A673 (cell line): ENCODE measurements at regions not wholly inside any gene's neighbourhood (a gene's known extent, or its start where the extent isn't known, plus 50 kb on each side); places are given as distances from the start of the nearest gene placed in this dataset.

Experiments
- BruUV-seq: library from RNA; stranded (reverse); fragments of 400-500 nt; replicated peaks from 2 replicates; lab custom pipeline; 2021; lab: Mats Ljungman, UMichigan
- CTCF ChIA-PET: fragments of 300-600 bp; sonication (Branson Sonifier 250); formaldehyde crosslinking; loops from one replicate; lab custom pipeline; 2022; ENCODE audit warnings: antibody characterized with exemption; lab: Charles Lee
- POLR2A ChIA-PET: fragments of 300-600 bp; sonication (Branson Sonifier 250); formaldehyde crosslinking; loops from one replicate; lab custom pipeline; 2022; ENCODE audit warnings: antibody characterized with exemption; ENCODE audit not compliant: low non-redundant PET; lab: Charles Lee
- DNase-seq: peaks from one replicate; pipeline ENCODE4 v3.0.0-alpha.2; 2015; ENCODE audit warnings: low spot score
- H3K27ac ChIP-seq: fragments of 200-600 bp; sonication (generic); 2 replicates; pipeline ENCODE4 v1.5.1; 2016; ENCODE audit warnings: mixed run types, low read depth, mild to moderate bottlenecking, mixed read lengths, antibody characterized with exemption, low read length; ENCODE audit not compliant: poor library complexity, severe bottlenecking
- H3K27me3 ChIP-seq: fragments of 200-600 bp; sonication (generic); replicated peaks from 2 replicates; pipeline ENCODE4 v1.6.1; 2017; ENCODE audit warnings: mixed run types, low read depth, mild to moderate bottlenecking, mixed read lengths, antibody characterized with exemption, low read length; ENCODE audit not compliant: insufficient read depth, poor library complexity
- H3K36me3 ChIP-seq: fragments of 200-600 bp; sonication (generic); 2 replicates; pipeline ENCODE4 v1.6.1; 2016; ENCODE audit warnings: mixed run types, mild to moderate bottlenecking, mixed read lengths, antibody characterized with exemption, low read length; ENCODE audit not compliant: insufficient read depth, poor library complexity, severe bottlenecking
- H3K4me1 ChIP-seq: fragments of 200-600 bp; sonication (generic); 2 replicates; pipeline ENCODE4 v1.6.1; 2017; ENCODE audit warnings: mixed run types, mild to moderate bottlenecking, mixed read lengths, antibody characterized with exemption, low read length; ENCODE audit not compliant: insufficient read depth, poor library complexity, severe bottlenecking
- H3K4me3 ChIP-seq: fragments of 200-600 bp; sonication (generic); 2 replicates; pipeline ENCODE4 v1.5.1; 2016; ENCODE audit warnings: low read depth, mixed run types, mild to moderate bottlenecking, mixed read lengths, low read length; ENCODE audit not compliant: poor library complexity, severe bottlenecking
- H3K9me3 ChIP-seq: fragments of 200-600 bp; sonication (generic); 2 replicates; pipeline ENCODE4 v1.6.1; 2016; ENCODE audit warnings: mixed run types, low read depth, mild to moderate bottlenecking, mixed read lengths, antibody characterized with exemption, low read length; ENCODE audit not compliant: poor library complexity, severe bottlenecking
- EZH2 ChIP-seq: fragments of 200-600 bp; sonication (generic); IDR thresholded peaks from 2 replicates; pipeline ENCODE4 v1.6.1; 2017; ENCODE audit warnings: borderline replicate concordance, low read depth, mild to moderate bottlenecking, mixed read lengths, antibody characterized with exemption, low read length; ENCODE audit not compliant: poor library complexity, severe bottlenecking
- intact Hi-C: fragments of 100-400 bp; cut with micrococcal nuclease; formaldehyde crosslinking; loops from one replicate; pipeline ENCODE4 v1.10.0; 2022; ENCODE audit not compliant: unreplicated experiment
- TF ChIP-seq, protein P1 (sequence below): fragments of 300-800, 200-600 bp; sonication (generic); conservative IDR thresholded peaks from 2 replicates; pipeline ENCODE4 v1.5.1; 2017; ENCODE audit warnings: low read depth, mild to moderate bottlenecking, antibody characterized with exemption, low read length, moderate library complexity, mixed read lengths

DNA sequence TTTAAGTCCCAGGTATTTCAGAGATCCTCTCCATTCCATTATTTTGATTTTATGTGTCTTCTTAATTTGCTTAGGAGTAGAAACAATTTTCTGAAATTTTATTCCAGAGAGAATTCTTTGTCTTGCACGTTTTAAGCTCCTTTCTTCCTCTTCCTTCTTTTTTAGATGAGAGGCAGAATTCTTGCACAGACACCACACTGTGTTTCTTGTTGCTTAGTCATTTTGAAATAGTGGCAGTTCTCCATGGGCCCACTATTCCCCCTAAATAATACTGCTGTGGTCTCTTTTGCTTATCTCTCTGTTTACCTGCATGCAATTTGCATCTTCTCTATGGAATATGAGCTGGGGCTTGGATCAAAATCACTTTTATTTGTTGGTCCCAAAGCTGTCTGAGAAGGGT lies 54.3 kb upstream of the WAC start:
- no peaks in the 10 kb centered on the region for H3K36me3 ChIP-seq
- ChIA-PET CTCF (no interaction called here), POLR2A (no interaction called here)
- H3K27ac ChIP-seq, result no peak overlapping the region
- intact Hi-C loops, result no loop called here
- BruUV-seq, result no TSS peak
- no peak for DNase-seq
- no peak overlapping the region for H3K4me3 ChIP-seq
- no peaks in the 10 kb centered on the region for H3K4me1 ChIP-seq
- no peaks in the 10 kb centered on the region for H3K9me3 ChIP-seq
- H3K27me3 ChIP-seq, result no peaks in the 10 kb centered on the region
- TF ChIP-seq, protein P1, sequence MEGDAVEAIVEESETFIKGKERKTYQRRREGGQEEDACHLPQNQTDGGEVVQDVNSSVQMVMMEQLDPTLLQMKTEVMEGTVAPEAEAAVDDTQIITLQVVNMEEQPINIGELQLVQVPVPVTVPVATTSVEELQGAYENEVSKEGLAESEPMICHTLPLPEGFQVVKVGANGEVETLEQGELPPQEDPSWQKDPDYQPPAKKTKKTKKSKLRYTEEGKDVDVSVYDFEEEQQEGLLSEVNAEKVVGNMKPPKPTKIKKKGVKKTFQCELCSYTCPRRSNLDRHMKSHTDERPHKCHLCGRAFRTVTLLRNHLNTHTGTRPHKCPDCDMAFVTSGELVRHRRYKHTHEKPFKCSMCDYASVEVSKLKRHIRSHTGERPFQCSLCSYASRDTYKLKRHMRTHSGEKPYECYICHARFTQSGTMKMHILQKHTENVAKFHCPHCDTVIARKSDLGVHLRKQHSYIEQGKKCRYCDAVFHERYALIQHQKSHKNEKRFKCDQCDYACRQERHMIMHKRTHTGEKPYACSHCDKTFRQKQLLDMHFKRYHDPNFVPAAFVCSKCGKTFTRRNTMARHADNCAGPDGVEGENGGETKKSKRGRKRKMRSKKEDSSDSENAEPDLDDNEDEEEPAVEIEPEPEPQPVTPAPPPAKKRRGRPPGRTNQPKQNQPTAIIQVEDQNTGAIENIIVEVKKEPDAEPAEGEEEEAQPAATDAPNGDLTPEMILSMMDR, result no peak
- TF ChIP-seq EZH2, result no peak

DNA sequence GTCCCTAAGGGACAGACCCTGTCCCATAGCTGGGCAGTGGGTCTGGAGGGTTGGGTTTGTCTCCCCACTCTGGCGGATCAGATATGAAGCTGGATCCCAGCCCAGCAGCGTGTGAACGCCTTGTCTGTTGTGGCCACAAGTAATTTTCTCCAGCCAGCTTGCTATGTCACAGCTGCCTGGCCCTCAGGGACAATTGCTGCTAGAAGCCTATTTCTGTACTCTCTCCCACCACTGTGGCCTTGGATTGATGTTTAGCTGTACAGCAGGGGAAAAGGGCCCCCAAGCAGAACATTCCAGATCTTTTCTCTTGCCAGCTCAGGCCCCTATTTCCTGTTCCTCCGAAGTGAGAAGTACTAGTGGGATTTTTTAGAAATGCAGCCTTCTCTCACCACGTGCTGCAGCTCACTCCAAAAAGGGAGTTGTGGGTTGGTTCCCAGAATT lies 53.5 kb upstream of the WAC start:
- CTCF ChIA-PET, result no interaction called here
- POLR2A ChIA-PET, result no interaction called here
- no peak for DNase-seq
- no peaks in the 10 kb centered on the region for H3K4me1 ChIP-seq
- no peaks in the 10 kb centered on the region for H3K9me3 ChIP-seq
- H3K27me3 ChIP-seq, result no peaks in the 10 kb centered on the region
- BruUV-seq, result no TSS peak
- intact Hi-C loops, result no loop called here
- H3K27ac ChIP-seq, result no peak overlapping the region
- TF ChIP-seq EZH2, result no peak
- TF ChIP-seq, protein P1, result no peak
- H3K4me3 ChIP-seq, result no peak overlapping the region
- no peaks in the 10 kb centered on the region for H3K36me3 ChIP-seq

DNA sequence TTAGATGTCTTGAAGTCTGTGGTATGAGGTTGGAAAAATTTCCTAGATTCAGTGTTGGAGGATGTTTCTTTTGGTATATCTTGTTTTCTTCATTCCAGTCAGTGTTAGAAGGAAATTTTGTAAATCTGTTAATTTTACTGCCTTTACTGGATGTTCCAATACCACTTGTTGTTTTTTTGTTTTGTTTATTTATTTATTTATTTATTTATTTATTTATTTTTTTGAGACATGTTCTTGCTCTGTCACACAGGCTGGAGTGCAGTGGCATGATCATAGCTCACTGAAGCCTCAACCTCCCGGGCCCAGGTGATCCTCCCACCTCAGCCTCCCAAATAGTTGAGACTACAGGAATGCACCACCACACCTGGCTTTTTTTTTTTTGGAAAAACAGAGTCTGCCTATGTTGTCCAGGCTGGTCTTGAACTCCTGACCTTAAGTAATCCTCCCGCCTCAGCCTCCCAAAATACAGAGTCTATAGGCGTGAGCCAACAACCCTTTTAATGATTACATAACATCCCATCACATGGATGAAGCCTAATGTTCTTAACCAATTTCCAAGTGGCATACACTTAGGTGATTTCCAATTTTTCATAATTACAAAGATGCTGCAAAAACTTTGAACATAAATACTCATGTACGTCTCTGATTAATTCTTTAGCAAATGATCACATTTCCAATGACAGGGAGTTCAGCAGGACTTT lies 52.8 kb upstream of the WAC start:
- POLR2A ChIA-PET, result no interaction called here
- DNase-seq, result no peak
- Histone ChIP-seq H3K36me3 (no peaks in the 10 kb centered on the region), H3K9me3 (no peaks in the 10 kb centered on the region), H3K4me3 (no peak overlapping the region), H3K27me3 (no peaks in the 10 kb centered on the region), H3K4me1 (no peaks in the 10 kb centered on the region), H3K27ac (no peak overlapping the region)
- BruUV-seq, result no TSS peak
- intact Hi-C loops, result no loop called here
- CTCF ChIA-PET, result no interaction called here
- TF ChIP-seq, protein P1, result no peak
- no peak for TF ChIP-seq EZH2
